ENCODE measurements at regions not wholly inside any gene's neighbourhood (a gene's known extent, or its start where the extent isn't known, plus 50 kb on each side); places are given as distances from the start of the nearest gene placed in this dataset.
"Not testable (repeated sequence)": the region's sequence is repeated elsewhere in the genome, so short reads cannot be mapped to it uniquely, and the experiment has no call there.

GRCh38 chr13:63773476-63773875 is 2357.8 kb upstream of the PCDH20 start:
- Histone ChIP-seq H3K9ac (ENCODE audit: low read depth, low read length) (no peak overlapping the region), H3K27ac (ENCODE audit: low read length) (no peak overlapping the region), H3K4me1 (ENCODE audit: insufficient read depth, low read length) (no peaks in the 10 kb centered on the region), H3K4me3 (ENCODE audit: low read length) (no peak overlapping the region), H3K9me3 (ENCODE audit: insufficient read depth, low read depth, low read length) (no peaks in the 10 kb centered on the region), H3K27me3 (ENCODE audit: insufficient read depth, low read length) (no peaks in the 10 kb centered on the region), H3K36me3 (ENCODE audit: insufficient read depth, low read depth, low read length) (no peaks in the 10 kb centered on the region)

DNA sequence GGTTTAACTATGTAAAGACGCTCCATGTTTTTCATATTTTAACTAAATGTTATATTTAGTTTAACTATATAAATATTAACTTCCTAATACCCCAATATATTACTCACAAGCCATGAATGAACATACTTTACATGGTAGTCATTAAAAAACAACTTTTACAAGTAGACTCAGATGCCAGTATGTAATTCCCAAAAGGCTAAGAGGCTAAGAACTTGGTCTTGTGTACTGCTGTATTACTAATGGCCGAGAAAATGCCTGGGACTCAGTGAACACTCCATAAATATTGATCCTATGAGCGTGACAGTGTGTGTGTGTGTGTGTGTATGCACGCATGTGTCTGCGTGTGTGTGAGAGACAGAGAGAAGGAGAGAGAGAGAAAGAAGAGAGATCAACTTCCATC is 2342.0 kb upstream of the PCDH20 start:
- not testable (repeated sequence) for H3K4me1 ChIP-seq (ENCODE audit: insufficient read depth, low read length); H3K36me3 ChIP-seq (ENCODE audit: insufficient read depth, low read depth, low read length); H3K27me3 ChIP-seq (ENCODE audit: insufficient read depth, low read length); H3K9ac ChIP-seq (ENCODE audit: low read depth, low read length); H3K4me3 ChIP-seq (ENCODE audit: low read length); H3K27ac ChIP-seq (ENCODE audit: low read length); H3K9me3 ChIP-seq (ENCODE audit: insufficient read depth, low read depth, low read length)

- H3K4me1 ChIP-seq (ENCODE audit: insufficient read depth, low read length); H3K27me3 ChIP-seq (ENCODE audit: insufficient read depth, low read length); H3K27ac ChIP-seq (ENCODE audit: low read length); H3K36me3 ChIP-seq (ENCODE audit: insufficient read depth, low read depth, low read length); H3K9ac ChIP-seq (ENCODE audit: low read depth, low read length); H3K9me3 ChIP-seq (ENCODE audit: insufficient read depth, low read depth, low read length); H3K4me3 ChIP-seq (ENCODE audit: low read length): not testable (repeated sequence)
These were observed 2334.2 kb upstream of the PCDH20 start for GRCh38 chr13:63749857-63750256.

GRCh38 chr13:63741814-63742101 is 2326.1 kb upstream of the PCDH20 start:
- H3K9me3 ChIP-seq (ENCODE audit: insufficient read depth, low read depth, low read length); H3K36me3 ChIP-seq (ENCODE audit: insufficient read depth, low read depth, low read length); H3K4me3 ChIP-seq (ENCODE audit: low read length); H3K9ac ChIP-seq (ENCODE audit: low read depth, low read length); H3K27me3 ChIP-seq (ENCODE audit: insufficient read depth, low read length); H3K4me1 ChIP-seq (ENCODE audit: insufficient read depth, low read length); H3K27ac ChIP-seq (ENCODE audit: low read length): not testable (repeated sequence)

DNA sequence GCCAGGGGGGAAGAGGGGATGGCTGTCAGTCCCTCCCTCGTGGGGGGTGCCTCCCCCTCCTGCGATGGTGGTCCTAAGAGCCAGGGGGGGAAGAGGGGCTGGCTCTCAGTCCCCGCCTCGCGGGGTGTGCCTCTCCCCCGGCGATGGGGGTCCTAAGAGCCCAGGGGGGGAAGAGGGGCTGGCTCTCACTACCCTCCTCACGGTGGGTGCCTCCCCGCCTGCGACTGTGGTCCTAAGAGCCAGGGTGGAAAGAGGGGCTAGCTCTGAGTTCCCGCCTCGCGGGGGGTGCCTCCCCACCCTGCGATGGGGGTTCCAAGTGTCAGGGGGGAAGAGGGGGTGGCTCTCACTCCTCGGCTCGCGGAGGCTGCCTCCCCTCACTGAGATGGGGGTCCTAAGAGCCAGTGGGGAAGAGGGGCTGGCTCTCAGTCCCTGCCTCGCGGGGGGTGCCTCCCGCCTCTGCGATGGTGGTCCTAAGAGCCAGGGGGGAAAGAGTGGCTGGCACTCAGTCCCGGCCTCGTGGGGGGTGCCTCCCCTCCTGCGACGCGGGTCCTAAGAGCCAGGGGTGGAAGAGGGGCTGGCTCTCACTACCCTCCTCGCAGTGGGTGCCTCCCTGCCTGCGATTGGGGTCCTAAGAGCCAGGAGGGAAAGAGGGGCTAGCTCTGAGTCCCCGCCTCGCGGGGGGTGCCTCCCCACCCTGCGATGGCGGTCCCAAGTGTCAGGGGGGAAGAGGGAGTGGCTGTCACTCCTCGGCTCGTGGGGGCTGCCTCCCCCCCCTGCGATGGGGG is 2325.6 kb upstream of the PCDH20 start:
- Histone ChIP-seq H3K27me3 (ENCODE audit: insufficient read depth, low read length) (no peaks in the 10 kb centered on the region), H3K4me1 (ENCODE audit: insufficient read depth, low read length) (no peaks in the 10 kb centered on the region), H3K36me3 (ENCODE audit: insufficient read depth, low read depth, low read length) (no peaks in the 10 kb centered on the region), H3K27ac (ENCODE audit: low read length) (no peak overlapping the region), H3K9ac (ENCODE audit: low read depth, low read length) (no peak overlapping the region), H3K9me3 (ENCODE audit: insufficient read depth, low read depth, low read length) (no peaks in the 10 kb centered on the region), H3K4me3 (ENCODE audit: low read length) (no peak overlapping the region)

- H3K9ac ChIP-seq (ENCODE audit: low read depth, low read length); H3K9me3 ChIP-seq (ENCODE audit: insufficient read depth, low read depth, low read length); H3K4me1 ChIP-seq (ENCODE audit: insufficient read depth, low read length); H3K36me3 ChIP-seq (ENCODE audit: insufficient read depth, low read depth, low read length); H3K27me3 ChIP-seq (ENCODE audit: insufficient read depth, low read length); H3K27ac ChIP-seq (ENCODE audit: low read length); H3K4me3 ChIP-seq (ENCODE audit: low read length): not testable (repeated sequence)
These were observed 2323.6 kb upstream of the PCDH20 start for GRCh38 chr13:63739112-63739735.

DNA sequence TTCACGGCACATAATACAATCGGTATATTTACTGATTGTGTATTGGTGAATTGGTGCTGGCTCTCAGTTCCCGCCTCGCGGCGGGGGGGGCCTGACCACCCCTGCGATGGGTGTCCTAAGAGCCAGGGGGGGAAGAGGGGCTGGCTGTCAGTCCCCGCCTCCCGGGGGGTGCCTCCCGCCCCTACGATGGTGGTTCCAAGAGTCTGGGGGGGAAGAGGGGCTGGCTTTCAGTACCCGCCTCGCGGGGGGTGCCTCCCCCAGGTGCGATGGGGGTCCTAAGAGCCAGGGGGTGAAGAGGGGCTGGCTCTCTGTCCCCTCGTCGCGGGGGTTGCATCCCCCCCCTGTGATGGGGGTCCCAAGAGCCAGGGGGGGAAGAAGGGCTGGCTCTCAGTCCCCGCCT is 2321.8 kb upstream of the PCDH20 start:
- H3K4me3 ChIP-seq (ENCODE audit: low read length), result no peak overlapping the region
- H3K27ac ChIP-seq (ENCODE audit: low read length), result no peak overlapping the region
- H3K36me3 ChIP-seq (ENCODE audit: insufficient read depth, low read depth, low read length), result no peaks in the 10 kb centered on the region
- H3K4me1 ChIP-seq (ENCODE audit: insufficient read depth, low read length), result no peaks in the 10 kb centered on the region
- H3K9ac ChIP-seq (ENCODE audit: low read depth, low read length), result no peak overlapping the region
- no peaks in the 10 kb centered on the region for H3K27me3 ChIP-seq (ENCODE audit: insufficient read depth, low read length)
- no peaks in the 10 kb centered on the region for H3K9me3 ChIP-seq (ENCODE audit: insufficient read depth, low read depth, low read length)

GRCh38 chr13:63731896-63732295 is 2316.2 kb upstream of the PCDH20 start:
- Histone ChIP-seq H3K36me3 (ENCODE audit: insufficient read depth, low read depth, low read length) (no peaks in the 10 kb centered on the region), H3K27ac (ENCODE audit: low read length) (no peak overlapping the region), H3K9ac (ENCODE audit: low read depth, low read length) (no peak overlapping the region), H3K27me3 (ENCODE audit: insufficient read depth, low read length) (no peaks in the 10 kb centered on the region), H3K4me3 (ENCODE audit: low read length) (no peak overlapping the region), H3K4me1 (ENCODE audit: insufficient read depth, low read length) (no peaks in the 10 kb centered on the region), H3K9me3 (ENCODE audit: insufficient read depth, low read depth, low read length) (no peaks in the 10 kb centered on the region)

DNA sequence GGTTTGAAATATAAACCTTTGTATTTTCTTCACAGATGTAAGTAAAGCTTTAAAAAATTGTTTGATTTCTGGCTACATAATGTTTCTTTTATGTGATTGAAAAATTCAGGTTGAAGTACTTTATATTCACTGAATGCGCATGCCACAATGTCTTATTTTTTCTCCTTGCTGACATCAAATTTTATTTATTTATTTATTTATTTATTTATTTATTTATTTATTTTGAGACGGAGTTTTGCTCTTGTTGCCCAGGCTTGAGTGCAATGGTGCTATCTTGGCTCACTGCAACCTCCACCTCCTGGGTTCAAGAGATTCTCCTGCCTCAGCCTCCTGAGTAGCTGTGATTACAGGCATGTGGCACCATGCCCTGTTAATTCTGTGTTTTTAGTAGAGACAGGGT is 2296.5 kb upstream of the PCDH20 start:
- H3K9ac ChIP-seq (ENCODE audit: low read depth, low read length), result not testable (repeated sequence)

DNA sequence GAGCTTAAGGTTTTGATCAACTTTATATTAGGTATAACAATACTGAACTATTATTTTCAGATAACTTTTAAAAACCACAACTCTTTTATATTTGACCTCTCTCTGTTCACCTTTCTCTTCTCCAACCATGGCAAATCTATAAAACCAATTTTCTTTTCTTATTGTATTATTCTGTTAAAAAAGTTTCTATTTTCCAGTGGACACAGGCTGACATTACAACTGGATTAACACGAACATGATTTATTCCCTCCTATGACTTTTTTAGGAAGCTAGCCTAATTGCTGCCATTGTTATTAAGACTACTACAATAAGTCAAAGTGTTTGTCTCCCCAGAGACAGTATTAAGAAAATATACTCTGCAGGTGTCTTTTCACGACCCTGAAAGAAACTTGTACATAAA is 2291.1 kb upstream of the PCDH20 start:
- H3K4me3 ChIP-seq (ENCODE audit: low read length), result no peak overlapping the region
- no peak overlapping the region for H3K9ac ChIP-seq (ENCODE audit: low read depth, low read length)
- H3K4me1 ChIP-seq (ENCODE audit: insufficient read depth, low read length), result no peaks in the 10 kb centered on the region
- no peaks in the 10 kb centered on the region for H3K36me3 ChIP-seq (ENCODE audit: insufficient read depth, low read depth, low read length)
- no peaks in the 10 kb centered on the region for H3K27me3 ChIP-seq (ENCODE audit: insufficient read depth, low read length)
- H3K9me3 ChIP-seq (ENCODE audit: insufficient read depth, low read depth, low read length), result no peaks in the 10 kb centered on the region
- H3K27ac ChIP-seq (ENCODE audit: low read length), result no peak overlapping the region

More for the DNA sequence above, 2296.5 kb upstream of the PCDH20 start:
- H3K27ac ChIP-seq (ENCODE audit: low read length); H3K4me1 ChIP-seq (ENCODE audit: insufficient read depth, low read length); H3K36me3 ChIP-seq (ENCODE audit: insufficient read depth, low read depth, low read length); H3K9me3 ChIP-seq (ENCODE audit: insufficient read depth, low read depth, low read length); H3K4me3 ChIP-seq (ENCODE audit: low read length); H3K27me3 ChIP-seq (ENCODE audit: insufficient read depth, low read length): not testable (repeated sequence)

DNA sequence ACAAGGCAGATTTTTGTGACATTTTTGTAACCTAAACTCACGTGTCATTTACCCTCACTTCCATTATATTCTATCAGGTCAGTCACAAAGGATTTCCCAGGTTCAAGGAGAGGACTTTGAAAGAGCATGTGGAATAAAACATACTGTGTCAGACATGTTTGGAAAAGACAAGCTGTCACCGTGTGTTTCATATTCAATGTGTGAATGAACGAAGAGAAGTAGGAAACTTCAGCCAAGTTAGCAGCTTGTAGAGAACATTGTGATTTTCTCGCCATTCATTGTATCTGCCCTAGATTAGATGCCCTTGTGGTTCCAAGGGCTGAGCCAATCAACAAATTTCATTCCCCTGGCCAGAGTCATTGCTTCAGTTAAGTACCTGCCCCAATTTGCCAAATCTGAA is 2288.9 kb upstream of the PCDH20 start:
- H3K36me3 ChIP-seq (ENCODE audit: insufficient read depth, low read depth, low read length), result no peaks in the 10 kb centered on the region
- H3K27me3 ChIP-seq (ENCODE audit: insufficient read depth, low read length), result no peaks in the 10 kb centered on the region
- H3K27ac ChIP-seq (ENCODE audit: low read length), result no peak overlapping the region
- H3K9me3 ChIP-seq (ENCODE audit: insufficient read depth, low read depth, low read length), result no peaks in the 10 kb centered on the region
- H3K9ac ChIP-seq (ENCODE audit: low read depth, low read length), result no peak overlapping the region
- H3K4me3 ChIP-seq (ENCODE audit: low read length), result no peak overlapping the region
- H3K4me1 ChIP-seq (ENCODE audit: insufficient read depth, low read length), result no peaks in the 10 kb centered on the region

DNA sequence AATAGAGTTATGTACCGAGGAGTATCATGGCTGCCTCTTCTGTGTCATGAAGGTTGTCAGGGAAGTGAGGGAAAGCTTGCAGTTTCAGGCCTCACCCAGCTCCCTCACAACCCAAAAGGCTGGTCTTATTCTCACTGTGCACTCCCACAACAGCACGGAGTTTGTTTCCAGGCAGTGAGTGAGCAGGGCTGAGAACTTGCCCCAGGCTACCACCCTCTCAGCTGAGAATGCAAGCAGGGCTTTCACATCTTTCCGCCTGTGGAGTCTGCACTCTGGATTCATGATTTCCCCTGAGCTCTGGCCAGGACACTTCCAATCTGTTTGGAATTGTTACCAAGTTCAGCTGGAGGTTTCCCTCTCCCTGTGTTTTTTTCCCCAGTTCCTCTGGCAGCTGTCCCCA is 2284.7 kb upstream of the PCDH20 start:
- no peak overlapping the region for H3K4me3 ChIP-seq (ENCODE audit: low read length)
- H3K4me1 ChIP-seq (ENCODE audit: insufficient read depth, low read length), result no peaks in the 10 kb centered on the region
- H3K36me3 ChIP-seq (ENCODE audit: insufficient read depth, low read depth, low read length), result no peaks in the 10 kb centered on the region
- no peaks in the 10 kb centered on the region for H3K9me3 ChIP-seq (ENCODE audit: insufficient read depth, low read depth, low read length)
- no peak overlapping the region for H3K9ac ChIP-seq (ENCODE audit: low read depth, low read length)
- H3K27ac ChIP-seq (ENCODE audit: low read length), result no peak overlapping the region
- no peaks in the 10 kb centered on the region for H3K27me3 ChIP-seq (ENCODE audit: insufficient read depth, low read length)
